IPS-18c (cell line): ENCODE measurements at regions not wholly inside any gene's neighbourhood (a gene's known extent, or its start where the extent isn't known, plus 50 kb on each side); places are given as distances from the start of the nearest gene placed in this dataset.
"Not testable (repeated sequence)": the region's sequence is repeated elsewhere in the genome, so short reads cannot be mapped to it uniquely, and the experiment has no call there.

Source experiments
- H3K4me3 ChIP-seq: 2 replicates; pipeline ENCODE4 v1.7.0; 2013; ENCODE audit warnings: low read depth, mild to moderate bottlenecking, low read length, moderate library complexity; ENCODE audit not compliant: insufficient read depth
- H3K9me3 ChIP-seq: one replicate; pipeline ENCODE4 v1.6.1; 2013; ENCODE audit warnings: mild to moderate bottlenecking, low read length, moderate library complexity; ENCODE audit not compliant: control insufficient read depth, insufficient read depth

GRCh38 chr13:85582890-85583289 is 216.3 kb downstream of the SLITRK6 start:
- H3K4me3 ChIP-seq: no peak overlapping the region
- peaks cover 2% of the 10 kb centered on the region for H3K9me3 ChIP-seq

GRCh38 chr13:85575110-85575509 is 224.1 kb downstream of the SLITRK6 start:
- H3K9me3 ChIP-seq: no peaks in the 10 kb centered on the region
- H3K4me3 ChIP-seq: no peak overlapping the region

DNA sequence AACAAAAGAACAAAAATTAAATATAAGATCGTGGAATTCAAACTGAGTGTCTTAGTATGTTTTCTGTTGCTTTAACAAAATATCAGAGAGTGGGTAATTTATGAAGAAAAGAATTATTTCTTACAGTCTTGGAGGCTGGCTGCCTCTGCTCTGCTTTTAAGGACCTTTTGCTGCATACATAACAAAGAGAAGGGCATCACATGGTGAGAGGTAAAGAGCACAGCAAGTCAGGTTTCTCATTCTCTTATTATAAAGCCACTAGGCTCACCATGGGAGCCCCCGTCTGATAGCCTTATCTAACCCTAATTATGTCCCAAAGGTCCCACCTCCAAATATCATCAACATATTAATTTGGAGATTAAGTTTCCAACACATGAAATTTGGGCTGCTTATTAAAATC is 231.3 kb downstream of the SLITRK6 start:
- no peaks in the 10 kb centered on the region for H3K9me3 ChIP-seq
- no peak overlapping the region for H3K4me3 ChIP-seq

GRCh38 chr13:85565652-85566051 is 233.6 kb downstream of the SLITRK6 start:
- H3K9me3 ChIP-seq: no peaks in the 10 kb centered on the region
- no peak overlapping the region for H3K4me3 ChIP-seq

DNA sequence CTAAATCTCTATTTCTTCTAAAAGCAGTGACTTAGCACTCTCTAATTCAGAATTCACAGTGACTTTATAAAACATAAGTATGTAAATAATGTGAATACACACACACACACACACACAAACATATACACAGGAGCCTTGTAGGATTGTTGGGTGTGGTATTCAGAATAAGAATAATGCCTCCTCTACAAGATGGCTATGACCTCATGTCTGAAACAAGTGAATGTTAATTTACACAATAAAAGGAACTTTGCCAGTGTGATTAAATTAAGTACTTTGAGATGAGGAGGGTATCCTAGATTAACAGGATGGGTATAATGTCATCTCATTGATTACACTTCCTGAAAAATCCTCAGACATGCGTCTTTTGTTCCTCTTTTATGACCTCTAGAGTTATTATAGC is 234.6 kb downstream of the SLITRK6 start:
- Histone ChIP-seq H3K4me3 (no peak overlapping the region), H3K9me3 (no peaks in the 10 kb centered on the region)

- Histone ChIP-seq H3K4me3 (no peak overlapping the region), H3K9me3 (no peaks in the 10 kb centered on the region)
These were observed 236.9 kb downstream of the SLITRK6 start for GRCh38 chr13:85562282-85562681.

GRCh38 chr13:85557691-85558467 is 241.3 kb downstream of the SLITRK6 start:
- no peak overlapping the region for H3K4me3 ChIP-seq
- no peaks in the 10 kb centered on the region for H3K9me3 ChIP-seq

DNA sequence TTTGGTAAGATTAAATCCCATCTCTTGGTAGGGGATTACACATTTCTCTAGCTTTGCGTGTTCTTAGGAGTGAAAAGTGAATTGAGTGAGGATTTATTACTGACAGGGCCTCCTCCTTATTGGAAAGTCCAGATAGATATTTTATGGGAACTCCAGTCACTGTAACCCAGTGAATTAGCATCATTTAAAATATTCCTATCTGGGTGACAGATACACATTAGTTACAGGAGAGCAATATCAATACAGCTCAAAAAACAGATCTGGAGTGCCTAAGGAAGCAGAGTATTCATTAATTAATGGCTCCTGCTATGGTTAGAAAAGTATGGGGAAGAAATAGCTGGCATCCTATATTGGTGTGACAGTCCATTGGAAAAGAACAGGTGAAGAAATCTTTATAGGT is 248.2 kb downstream of the SLITRK6 start:
- no peak overlapping the region for H3K4me3 ChIP-seq
- no peaks in the 10 kb centered on the region for H3K9me3 ChIP-seq

DNA sequence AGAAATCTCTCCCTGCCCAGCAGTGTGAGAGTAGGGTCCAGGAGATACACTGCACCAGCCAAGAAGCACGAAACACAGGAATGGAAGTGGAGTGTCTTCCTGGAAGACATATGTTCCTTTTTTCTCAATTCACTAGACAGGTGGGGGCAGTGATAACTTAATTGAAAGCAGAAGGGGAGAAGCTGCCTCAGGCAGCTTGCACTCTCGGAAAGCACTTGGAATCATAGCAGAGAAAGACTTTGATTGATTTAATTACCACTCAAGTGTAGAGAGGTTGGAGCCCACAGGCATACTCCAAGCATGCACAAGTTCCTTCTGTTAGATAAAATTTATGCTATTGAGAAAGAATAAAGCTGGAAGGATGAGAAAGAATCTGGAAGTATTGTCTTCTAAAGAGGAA is 249.4 kb downstream of the SLITRK6 start:
- H3K4me3 ChIP-seq: no peak overlapping the region
- H3K9me3 ChIP-seq: no peaks in the 10 kb centered on the region

- not testable (repeated sequence) for H3K9me3 ChIP-seq, H3K4me3 ChIP-seq
These were observed 250.4 kb downstream of the SLITRK6 start for GRCh38 chr13:85548845-85549244.

DNA sequence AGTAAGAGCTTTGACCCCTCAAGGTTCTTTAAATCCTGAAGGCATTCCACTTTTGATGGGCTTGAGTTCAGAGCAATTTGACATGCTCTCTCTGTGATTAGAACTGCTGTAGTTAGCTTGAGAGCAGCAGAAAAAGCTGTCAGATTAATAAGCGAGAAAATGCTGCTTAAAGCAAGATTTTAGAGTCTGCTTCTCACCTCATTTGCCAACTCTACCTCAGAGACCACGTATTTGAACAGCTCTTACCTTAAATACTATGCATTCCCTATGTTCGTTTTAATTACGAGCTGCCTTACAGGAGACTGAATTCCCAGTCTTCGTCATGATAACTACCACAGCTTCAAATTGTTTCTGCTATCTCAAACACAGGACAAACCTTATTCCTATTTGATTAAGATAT is 253.4 kb downstream of the SLITRK6 start:
- no peaks in the 10 kb centered on the region for H3K9me3 ChIP-seq
- H3K4me3 ChIP-seq: no peak overlapping the region

- no peak overlapping the region for H3K4me3 ChIP-seq
- H3K9me3 ChIP-seq: no peaks in the 10 kb centered on the region
These were observed 254.5 kb downstream of the SLITRK6 start for GRCh38 chr13:85544756-85545155.

GRCh38 chr13:85543144-85543543 is 256.1 kb downstream of the SLITRK6 start:
- H3K4me3 ChIP-seq: no peak overlapping the region
- no peaks in the 10 kb centered on the region for H3K9me3 ChIP-seq

DNA sequence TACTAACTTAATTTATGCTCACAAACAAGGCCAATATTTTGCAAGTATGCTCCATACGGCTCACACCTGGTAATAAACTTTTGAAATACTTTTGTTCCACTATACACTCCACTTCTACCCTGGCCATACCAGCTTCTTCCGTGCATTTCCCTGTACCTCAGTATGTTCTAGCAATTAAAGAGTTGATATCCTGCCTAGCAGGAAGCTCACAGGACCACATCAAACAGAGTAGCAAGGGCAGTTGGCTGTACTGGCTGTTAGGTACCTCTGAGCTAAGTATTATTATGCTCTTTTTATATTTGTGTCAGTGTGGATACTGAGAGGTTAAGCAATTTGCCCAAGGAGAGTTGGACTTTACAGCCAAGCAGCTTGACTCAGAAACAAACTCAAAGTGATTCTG is 257.7 kb downstream of the SLITRK6 start:
- Histone ChIP-seq H3K4me3 (no peak overlapping the region), H3K9me3 (no peaks in the 10 kb centered on the region)

DNA sequence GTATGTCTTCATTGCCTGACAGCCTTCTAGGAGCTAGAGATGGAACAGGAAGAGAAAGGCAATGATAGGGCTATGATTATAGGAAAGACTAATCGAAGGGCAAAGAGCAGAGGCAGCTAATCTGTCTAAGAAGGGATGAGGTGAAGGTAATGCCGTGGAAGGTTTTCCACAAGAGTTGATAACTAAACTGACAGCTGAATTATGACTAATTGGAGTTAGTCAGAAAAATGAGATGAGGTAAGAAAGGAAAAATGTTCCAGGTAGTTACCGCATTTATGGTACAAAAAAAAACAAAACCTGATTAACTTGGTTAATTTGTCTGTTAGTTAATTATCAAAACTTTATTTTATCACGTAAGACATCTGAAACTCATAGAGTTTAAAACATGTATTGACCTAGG is 260.3 kb downstream of the SLITRK6 start:
- H3K4me3 ChIP-seq: no peak overlapping the region
- H3K9me3 ChIP-seq: no peaks in the 10 kb centered on the region

DNA sequence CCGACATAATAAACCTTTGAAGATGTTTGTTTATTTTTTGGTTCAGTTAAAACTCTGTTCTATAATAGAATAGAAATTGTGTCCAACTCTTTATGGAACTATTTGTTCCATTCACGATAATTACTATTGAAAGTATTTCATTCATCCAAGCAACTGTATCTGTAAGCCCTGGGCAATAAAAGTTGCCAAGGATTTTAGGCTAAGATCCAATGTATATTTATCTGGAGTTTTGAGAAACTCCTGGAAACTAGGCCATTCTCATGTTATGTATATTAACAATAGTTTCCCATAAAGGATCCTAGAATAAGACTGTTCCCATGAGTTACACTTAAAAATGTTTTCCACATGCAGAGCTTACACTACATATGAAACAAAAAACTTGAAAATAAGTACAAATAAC is 261.6 kb downstream of the SLITRK6 start:
- H3K4me3 ChIP-seq: no peak overlapping the region

DNA sequence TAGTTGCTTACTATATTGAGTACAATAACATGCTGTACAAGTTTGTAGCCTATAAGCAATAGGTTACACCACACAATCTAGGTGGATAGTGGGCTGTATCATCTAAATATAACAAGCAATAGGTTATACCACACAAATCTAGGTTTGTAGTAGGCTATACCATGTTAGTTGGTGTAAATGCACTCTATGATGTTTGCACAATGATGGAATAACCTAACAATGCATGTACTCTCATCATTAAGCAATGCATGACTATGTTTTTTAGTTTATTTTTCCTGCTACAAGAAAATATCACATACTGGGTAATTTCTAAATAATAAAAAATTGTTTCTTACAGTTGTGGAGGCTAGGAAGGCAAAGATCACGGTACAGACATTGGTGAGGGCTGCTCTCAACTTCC is 262.5 kb downstream of the SLITRK6 start:
- no peaks in the 10 kb centered on the region for H3K9me3 ChIP-seq

More for the DNA sequence above, 261.6 kb downstream of the SLITRK6 start:
- no peaks in the 10 kb centered on the region for H3K9me3 ChIP-seq

GRCh38 chr13:85535316-85536084 is 263.7 kb downstream of the SLITRK6 start:
- Histone ChIP-seq H3K4me3 (no peak overlapping the region), H3K9me3 (no peaks in the 10 kb centered on the region)

More for the DNA sequence above, 262.5 kb downstream of the SLITRK6 start:
- H3K4me3 ChIP-seq: no peak overlapping the region
